GM23338 (cell line): ENCODE measurements at regions not wholly inside any gene's neighbourhood (a gene's known extent, or its start where the extent isn't known, plus 50 kb on each side); places are given as distances from the start of the nearest gene placed in this dataset.

ENCODE experiments used
- ATAC-seq: fragments of 200-7000 bp; cut with Tn5 transposase; 3 replicates; pipeline ENCODE4 v1.9.1; 2020
- DNase-seq: peaks from one replicate; pipeline ENCODE4 v3.0.0-alpha.2; 2015; ENCODE audit warnings: low spot score
- H2AFZ ChIP-seq: fragments of 200-600 bp; sonication (generic); 2 replicates; pipeline ENCODE4 v1.8.0; 2016; ENCODE audit warnings: antibody characterized with exemption, mild to moderate bottlenecking, moderate library complexity
- H3F3A ChIP-seq: fragments of 200-600 bp; sonication (generic); replicated peaks from 2 replicates; pipeline ENCODE4 v1.8.0; 2017; ENCODE audit warnings: antibody characterized with exemption, mixed run types, low read depth
- H3K27ac ChIP-seq: fragments of 200-600 bp; sonication (generic); 2 replicates; pipeline ENCODE4 v1.6.1; 2016; ENCODE audit warnings: low read depth
- H3K27me3 ChIP-seq: fragments of 200-600 bp; sonication (generic); 2 replicates; pipeline ENCODE4 v1.8.0; 2016; ENCODE audit warnings: mild to moderate bottlenecking, mixed run types, moderate library complexity; ENCODE audit not compliant: insufficient read depth
- H3K36me3 ChIP-seq: fragments of 200-600 bp; sonication (generic); 2 replicates; pipeline ENCODE4 v1.8.0; 2016; ENCODE audit warnings: mild to moderate bottlenecking; ENCODE audit not compliant: insufficient read depth
- H3K4me1 ChIP-seq: fragments of 200-600 bp; sonication (generic); 2 replicates; pipeline ENCODE4 v1.8.0; 2016; ENCODE audit warnings: mild to moderate bottlenecking, moderate library complexity; ENCODE audit not compliant: insufficient read depth
- H3K4me2 ChIP-seq: fragments of 200-600 bp; sonication (generic); 2 replicates; pipeline ENCODE4 v1.7.1; 2017; ENCODE audit warnings: mixed run types
- H3K4me3 ChIP-seq: fragments of 200-600 bp; sonication (generic); 2 replicates; pipeline ENCODE4 v1.6.1; 2016; ENCODE audit warnings: mixed run types
- H3K79me2 ChIP-seq: fragments of 200-600 bp; sonication (generic); replicated peaks from 2 replicates; pipeline ENCODE4 v1.8.0; 2017; ENCODE audit warnings: mild to moderate bottlenecking; ENCODE audit not compliant: insufficient read depth
- H3K9me2 ChIP-seq: fragments of 200-600 bp; sonication (generic); 2 replicates; pipeline ENCODE4 v1.8.0; 2017; ENCODE audit not compliant: insufficient read depth
- H4K20me1 ChIP-seq: fragments of 200-600 bp; sonication (generic); replicated peaks from 2 replicates; pipeline ENCODE4 v1.8.0; 2017; ENCODE audit warnings: mild to moderate bottlenecking; ENCODE audit not compliant: insufficient read depth
- H3K27ac Mint-ChIP-seq: 2 replicates; pipeline ENCODE4 v1.8.0; 2020; ENCODE audit warnings: inconsistent platforms, mild to moderate bottlenecking, moderate library complexity, mixed read lengths
- H3K27me3 Mint-ChIP-seq: 3 replicates; pipeline ENCODE4 v1.8.0; 2022; ENCODE audit warnings: low read depth, mild to moderate bottlenecking, moderate library complexity, mixed read lengths, inconsistent platforms; ENCODE audit not compliant: insufficient read depth, poor library complexity
- H3K36me3 Mint-ChIP-seq: 3 replicates; pipeline ENCODE4 v1.8.0; 2021; ENCODE audit warnings: low read depth, mild to moderate bottlenecking, inconsistent platforms, moderate library complexity, mixed read lengths
- H3K4me1 Mint-ChIP-seq: 3 replicates; pipeline ENCODE4 v1.8.0; 2020; ENCODE audit warnings: mild to moderate bottlenecking, inconsistent platforms, mixed read lengths
- H3K4me3 Mint-ChIP-seq: 3 replicates; pipeline ENCODE4 v1.8.0; 2021; ENCODE audit warnings: moderate library complexity, mild to moderate bottlenecking, inconsistent platforms, mixed read lengths
- H3K9me3 Mint-ChIP-seq: 3 replicates; pipeline ENCODE4 v1.8.0; 2020; ENCODE audit warnings: moderate library complexity, mild to moderate bottlenecking, inconsistent platforms, mixed read lengths
- CREB1 ChIP-seq: fragments of 250-450 bp; sonication (Bioruptor Pico); IDR thresholded peaks from 2 replicates; pipeline ENCODE4 v1.5.0; 2020; ENCODE audit warnings: low read depth, mild to moderate bottlenecking, moderate library complexity
- CTCF ChIP-seq, 2 experiments: fragments of 200-600 bp in 1 of 2; sonication (generic) in 1 of 2; conservative IDR thresholded peaks; 2 replicates each; pipeline versions ENCODE4 v1.5.1 to v1.6.1; 2016 to 2017; ENCODE audit warnings: antibody characterized with exemption in 2 of 2, low read depth in 2 of 2, mild to moderate bottlenecking in 2 of 2, moderate library complexity in 1 of 2
- ETS1 ChIP-seq: IDR thresholded peaks from 2 replicates; pipeline ENCODE4 v1.6.1; 2016; ENCODE audit warnings: antibody characterized with exemption
- JUNB ChIP-seq: IDR thresholded peaks from one replicate; pipeline ENCODE4 v1.6.1; 2016; ENCODE audit warnings: antibody characterized with exemption; ENCODE audit not compliant: unreplicated experiment
- NANOG ChIP-seq: IDR thresholded peaks from 2 replicates; pipeline ENCODE4 v1.6.1; 2016; ENCODE audit warnings: antibody characterized with exemption, borderline replicate concordance
- REST ChIP-seq: IDR thresholded peaks from one replicate; pipeline ENCODE4 v1.6.1; 2018; ENCODE audit warnings: antibody characterized with exemption; ENCODE audit not compliant: unreplicated experiment
- STAT1 ChIP-seq: IDR thresholded peaks from one replicate; pipeline ENCODE4 v1.6.1; 2016; ENCODE audit warnings: antibody characterized with exemption; ENCODE audit not compliant: unreplicated experiment
- ZNF114 ChIP-seq: fragments of 250-450 bp; sonication (Bioruptor Pico); IDR thresholded peaks from 2 replicates; pipeline ENCODE4 v1.5.0; 2020; ENCODE audit warnings: mild to moderate bottlenecking, moderate library complexity
- ZNF331 ChIP-seq: fragments of 250-450 bp; sonication (Bioruptor Pico); IDR thresholded peaks from 2 replicates; pipeline ENCODE4 v1.5.0; 2020; ENCODE audit warnings: low read depth, mild to moderate bottlenecking, moderate library complexity
- ZNF462 ChIP-seq: fragments of 250-450 bp; sonication (Bioruptor Pico); IDR thresholded peaks from 2 replicates; pipeline ENCODE4 v1.5.0; 2020; ENCODE audit warnings: mild to moderate bottlenecking, moderate library complexity

GRCh38 chr1:13941315-13941714, 241.3 kb downstream of the PRDM2 start (continued):
- TF ChIP-seq REST (no peak), JUNB (no peak), ZNF331 (CRISPR knock-in tag) (no peak)

- no peaks in the 10 kb centered on the region for H3K79me2 ChIP-seq
- Mint-ChIP-seq H3K4me1 (no peaks in the 10 kb centered on the region), H3K27ac (no peak overlapping the region), H3K27me3 (no peaks in the 10 kb centered on the region), H3K4me3 (no peak overlapping the region), H3K36me3 (no peaks in the 10 kb centered on the region), H3K9me3 (peaks cover 32% of the 10 kb centered on the region)
- no peaks in the 10 kb centered on the region for H3K27me3 ChIP-seq
- ATAC-seq (no peak), DNase-seq (no peak)
- no peak overlapping the region for H3K4me2 ChIP-seq
- no peaks in the 10 kb centered on the region for H4K20me1 ChIP-seq
- H3K4me3 ChIP-seq = no peak overlapping the region
- H3F3A ChIP-seq = no peaks in the 10 kb centered on the region
- H2AFZ ChIP-seq = no peak overlapping the region
- H3K4me1 ChIP-seq = no peaks in the 10 kb centered on the region
- peaks cover 5% of the 10 kb centered on the region; the same call in 1 of the 2 replicates for H3K9me2 ChIP-seq
- no peak overlapping the region for H3K27ac ChIP-seq
- H3K36me3 ChIP-seq = no peaks in the 10 kb centered on the region
- TF ChIP-seq CTCF (conservative IDR thresholded peaks at IDR 0.05; ENCODE audit: low read depth in 2 of 2) (no peak), NANOG (no peak), CREB1 (CRISPR knock-in tag) (no peak), JUNB (no peak), STAT1 (no peak), ZNF114 (no peak), ETS1 (no peak), ZNF462 (CRISPR knock-in tag) (no peak)
Observed at GRCh38 chr1:13943055-13943454, 243.1 kb downstream of the PRDM2 start.
